ENCODE measurements at regions not wholly inside any gene's neighbourhood (a gene's known extent, or its start where the extent isn't known, plus 50 kb on each side); places are given as distances from the start of the nearest gene placed in this dataset.

DNA sequence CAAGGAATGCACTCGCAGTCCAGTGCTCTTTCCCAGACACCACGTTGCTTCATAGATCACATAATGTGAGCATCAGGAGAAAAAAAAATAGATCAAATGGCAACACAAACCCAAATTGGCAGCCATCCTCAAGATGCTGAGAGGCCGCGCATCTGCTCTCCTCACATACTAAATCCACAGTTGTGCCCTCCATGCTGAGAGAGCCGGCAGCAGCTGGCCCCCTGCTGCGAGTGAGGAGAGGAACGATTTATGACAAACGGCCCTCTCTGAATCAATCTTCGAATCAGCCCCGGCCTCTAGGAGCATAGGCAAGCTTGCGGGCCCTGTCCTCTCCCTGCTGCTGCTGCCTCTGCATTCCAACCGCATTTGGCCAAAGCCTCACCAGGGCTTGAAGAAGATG is 159.9 kb upstream of the TENM4 start:
- no TSS peak for BruUV-seq (replicated peaks)
- ATAC-seq = no peak
- no peaks in the 10 kb centered on the region for H3K9me3 ChIP-seq (ENCODE audit: control insufficient read depth, insufficient read depth, low read depth, low read length)
- intact Hi-C loops (cut with micrococcal nuclease; ENCODE audit: unreplicated experiment) = no loop called here
- H3K36me3 ChIP-seq (ENCODE audit: control insufficient read depth, insufficient read depth, low read length) = no peaks in the 10 kb centered on the region
- in situ Hi-C loops (cut with HindIII; ENCODE audit: low pct_unique_long_range_greater_than_20kb, low sequenced_read_pairs) = no loop called here
- ChIA-PET CTCF (no interaction called here), POLR2A (no interaction called here)
- 0 out of 2 replicates have a peak, but pooled peaks cover 2% of the 10 kb centered on the region for H3K27me3 ChIP-seq (ENCODE audit: control insufficient read depth, insufficient read depth, low read length)
- H3K4me1 ChIP-seq (ENCODE audit: control insufficient read depth, insufficient read depth, low read length) = no peaks in the 10 kb centered on the region
- TF ChIP-seq SIN3A (IDR thresholded peaks at IDR 0.05; ENCODE audit: borderline replicate concordance, insufficient read depth, low read depth, low read length) = no peak
- TF ChIP-seq POLR2AphosphoS5 (IDR thresholded peaks at IDR 0.05; ENCODE audit: low read depth, low read length) = no peak
- TF ChIP-seq, protein P1, sequence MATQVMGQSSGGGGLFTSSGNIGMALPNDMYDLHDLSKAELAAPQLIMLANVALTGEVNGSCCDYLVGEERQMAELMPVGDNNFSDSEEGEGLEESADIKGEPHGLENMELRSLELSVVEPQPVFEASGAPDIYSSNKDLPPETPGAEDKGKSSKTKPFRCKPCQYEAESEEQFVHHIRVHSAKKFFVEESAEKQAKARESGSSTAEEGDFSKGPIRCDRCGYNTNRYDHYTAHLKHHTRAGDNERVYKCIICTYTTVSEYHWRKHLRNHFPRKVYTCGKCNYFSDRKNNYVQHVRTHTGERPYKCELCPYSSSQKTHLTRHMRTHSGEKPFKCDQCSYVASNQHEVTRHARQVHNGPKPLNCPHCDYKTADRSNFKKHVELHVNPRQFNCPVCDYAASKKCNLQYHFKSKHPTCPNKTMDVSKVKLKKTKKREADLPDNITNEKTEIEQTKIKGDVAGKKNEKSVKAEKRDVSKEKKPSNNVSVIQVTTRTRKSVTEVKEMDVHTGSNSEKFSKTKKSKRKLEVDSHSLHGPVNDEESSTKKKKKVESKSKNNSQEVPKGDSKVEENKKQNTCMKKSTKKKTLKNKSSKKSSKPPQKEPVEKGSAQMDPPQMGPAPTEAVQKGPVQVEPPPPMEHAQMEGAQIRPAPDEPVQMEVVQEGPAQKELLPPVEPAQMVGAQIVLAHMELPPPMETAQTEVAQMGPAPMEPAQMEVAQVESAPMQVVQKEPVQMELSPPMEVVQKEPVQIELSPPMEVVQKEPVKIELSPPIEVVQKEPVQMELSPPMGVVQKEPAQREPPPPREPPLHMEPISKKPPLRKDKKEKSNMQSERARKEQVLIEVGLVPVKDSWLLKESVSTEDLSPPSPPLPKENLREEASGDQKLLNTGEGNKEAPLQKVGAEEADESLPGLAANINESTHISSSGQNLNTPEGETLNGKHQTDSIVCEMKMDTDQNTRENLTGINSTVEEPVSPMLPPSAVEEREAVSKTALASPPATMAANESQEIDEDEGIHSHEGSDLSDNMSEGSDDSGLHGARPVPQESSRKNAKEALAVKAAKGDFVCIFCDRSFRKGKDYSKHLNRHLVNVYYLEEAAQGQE (IDR thresholded peaks at IDR 0.05; ENCODE audit: insufficient read depth in 1 of 2, low read depth in 2 of 2, low read length in 1 of 2) = no peak
- TF ChIP-seq, protein P2, sequence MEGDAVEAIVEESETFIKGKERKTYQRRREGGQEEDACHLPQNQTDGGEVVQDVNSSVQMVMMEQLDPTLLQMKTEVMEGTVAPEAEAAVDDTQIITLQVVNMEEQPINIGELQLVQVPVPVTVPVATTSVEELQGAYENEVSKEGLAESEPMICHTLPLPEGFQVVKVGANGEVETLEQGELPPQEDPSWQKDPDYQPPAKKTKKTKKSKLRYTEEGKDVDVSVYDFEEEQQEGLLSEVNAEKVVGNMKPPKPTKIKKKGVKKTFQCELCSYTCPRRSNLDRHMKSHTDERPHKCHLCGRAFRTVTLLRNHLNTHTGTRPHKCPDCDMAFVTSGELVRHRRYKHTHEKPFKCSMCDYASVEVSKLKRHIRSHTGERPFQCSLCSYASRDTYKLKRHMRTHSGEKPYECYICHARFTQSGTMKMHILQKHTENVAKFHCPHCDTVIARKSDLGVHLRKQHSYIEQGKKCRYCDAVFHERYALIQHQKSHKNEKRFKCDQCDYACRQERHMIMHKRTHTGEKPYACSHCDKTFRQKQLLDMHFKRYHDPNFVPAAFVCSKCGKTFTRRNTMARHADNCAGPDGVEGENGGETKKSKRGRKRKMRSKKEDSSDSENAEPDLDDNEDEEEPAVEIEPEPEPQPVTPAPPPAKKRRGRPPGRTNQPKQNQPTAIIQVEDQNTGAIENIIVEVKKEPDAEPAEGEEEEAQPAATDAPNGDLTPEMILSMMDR (IDR thresholded peaks at IDR 0.05) = no peak
- no peak for TF ChIP-seq TCF7L2 (IDR thresholded peaks at IDR 0.05; ENCODE audit: low read depth, low read length)
- no peak for DNase-seq (ENCODE audit: low read depth, low spot score)
- no peak overlapping the region for H3K4me3 ChIP-seq (ENCODE audit: low read depth in 2 of 2, low read length in 2 of 2)
- H3K27ac ChIP-seq (ENCODE audit: low read length) = no peak overlapping the region

DNA sequence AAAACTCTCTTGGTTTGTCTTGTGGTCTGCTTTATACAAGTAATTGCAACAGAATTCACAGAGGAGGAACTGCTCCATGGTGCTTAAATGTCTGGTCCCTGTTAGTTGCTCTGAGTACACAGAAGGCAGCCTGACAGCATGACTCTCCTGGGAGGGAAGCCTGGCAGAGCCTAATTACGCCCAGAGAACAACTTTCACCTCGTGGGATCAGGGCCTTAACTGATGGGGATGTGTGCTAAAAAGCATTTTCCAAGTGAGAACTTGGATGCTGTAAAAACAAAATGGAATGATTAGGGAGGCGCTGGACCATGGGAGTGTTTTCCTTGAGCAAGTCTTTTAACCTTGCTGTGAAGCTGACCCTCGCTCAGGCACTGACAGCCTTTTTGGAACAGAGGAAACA is 154.0 kb upstream of the TENM4 start:
- no TSS peak for BruUV-seq (replicated peaks)
- intact Hi-C loops (cut with micrococcal nuclease; ENCODE audit: unreplicated experiment) = no loop called here
- H3K4me1 ChIP-seq (ENCODE audit: control insufficient read depth, insufficient read depth, low read length) = no peaks in the 10 kb centered on the region

DNA sequence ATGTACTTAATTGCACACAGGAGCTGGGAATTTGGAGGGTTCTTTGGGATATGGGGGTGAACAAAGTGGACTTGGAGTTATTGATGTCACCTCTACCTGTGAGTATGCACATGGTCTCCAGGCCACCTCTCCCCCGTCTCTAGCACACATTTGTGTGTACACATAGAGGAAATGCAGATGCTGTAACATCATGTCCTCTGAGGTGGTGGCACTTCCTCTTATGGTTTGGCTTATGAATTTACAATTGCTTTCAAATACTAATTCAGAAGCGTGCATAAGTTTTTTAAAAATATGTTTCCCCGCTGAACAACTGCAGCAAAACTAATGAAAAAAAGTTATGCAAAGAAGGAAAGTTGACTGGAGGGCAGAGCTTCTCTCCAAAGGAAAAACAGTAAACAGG is 152.0 kb upstream of the TENM4 start:
- no TSS peak for BruUV-seq (replicated peaks)
- H3K4me1 ChIP-seq (ENCODE audit: control insufficient read depth, insufficient read depth, low read length) = no peaks in the 10 kb centered on the region
- TF ChIP-seq, protein P1 (IDR thresholded peaks at IDR 0.05; ENCODE audit: insufficient read depth in 1 of 2, low read depth in 2 of 2, low read length in 1 of 2) = no peak
- no peak for TF ChIP-seq TCF7L2 (IDR thresholded peaks at IDR 0.05; ENCODE audit: low read depth, low read length)
- TF ChIP-seq POLR2AphosphoS5 (IDR thresholded peaks at IDR 0.05; ENCODE audit: low read depth, low read length) = no peak
- TF ChIP-seq SIN3A (IDR thresholded peaks at IDR 0.05; ENCODE audit: borderline replicate concordance, insufficient read depth, low read depth, low read length) = no peak
- TF ChIP-seq, protein P2 (IDR thresholded peaks at IDR 0.05) = no peak
- POLR2A ChIA-PET = no interaction called here
- H3K27me3 ChIP-seq (ENCODE audit: control insufficient read depth, insufficient read depth, low read length) = no peaks in the 10 kb centered on the region
- CTCF ChIA-PET = no interaction called here
- no peak for ATAC-seq
- H3K27ac ChIP-seq (ENCODE audit: low read length) = no peak overlapping the region
- no peak for DNase-seq (ENCODE audit: low read depth, low spot score)
- no peak overlapping the region for H3K4me3 ChIP-seq (ENCODE audit: low read depth in 2 of 2, low read length in 2 of 2)
- intact Hi-C loops (cut with micrococcal nuclease; ENCODE audit: unreplicated experiment) = no loop called here
- no peaks in the 10 kb centered on the region for H3K9me3 ChIP-seq (ENCODE audit: control insufficient read depth, insufficient read depth, low read depth, low read length)
- no peaks in the 10 kb centered on the region for H3K36me3 ChIP-seq (ENCODE audit: control insufficient read depth, insufficient read depth, low read length)
- in situ Hi-C loops (cut with HindIII; ENCODE audit: low pct_unique_long_range_greater_than_20kb, low sequenced_read_pairs) = no loop called here

More for the DNA sequence above, 154.0 kb upstream of the TENM4 start:
- H3K27ac ChIP-seq (ENCODE audit: low read length) = no peak overlapping the region
- CTCF ChIA-PET = no interaction called here
- no peak for ATAC-seq
- H3K4me3 ChIP-seq (ENCODE audit: low read depth in 2 of 2, low read length in 2 of 2) = no peak overlapping the region
- no peak for DNase-seq (ENCODE audit: low read depth, low spot score)
- POLR2A ChIA-PET = no interaction called here
- in situ Hi-C loops (cut with HindIII; ENCODE audit: low pct_unique_long_range_greater_than_20kb, low sequenced_read_pairs) = no loop called here
- no peak for TF ChIP-seq POLR2AphosphoS5 (IDR thresholded peaks at IDR 0.05; ENCODE audit: low read depth, low read length)
- no peak for TF ChIP-seq TCF7L2 (IDR thresholded peaks at IDR 0.05; ENCODE audit: low read depth, low read length)
- H3K9me3 ChIP-seq (ENCODE audit: control insufficient read depth, insufficient read depth, low read depth, low read length) = no peaks in the 10 kb centered on the region
- no peaks in the 10 kb centered on the region for H3K36me3 ChIP-seq (ENCODE audit: control insufficient read depth, insufficient read depth, low read length)
- no peaks in the 10 kb centered on the region for H3K27me3 ChIP-seq (ENCODE audit: control insufficient read depth, insufficient read depth, low read length)

All from Panc1 (cell line).